Gastroesophageal sphincter (tissue), 3 donors: ENCODE measurements at regions not wholly inside any gene's neighbourhood (a gene's known extent, or its start where the extent isn't known, plus 50 kb on each side); places are given as distances from the start of the nearest gene placed in this dataset.

Experiments used
- EP300 ChIP-seq: sonication (generic); formaldehyde crosslinking; IDR thresholded peaks from one replicate; pipeline ENCODE4 v1.6.1; 2017; ENCODE audit warnings: antibody characterized with exemption, mild to moderate bottlenecking
- POLR2A ChIP-seq, 2 donors: fragments of 450-650 bp; IDR thresholded peaks; one replicate each; pipeline ENCODE4 v1.6.1; 2017; ENCODE audit warnings: antibody characterized with exemption in 2 of 2, mild to moderate bottlenecking in 2 of 2, moderate library complexity in 1 of 2
- TF ChIP-seq, protein P1 (sequence below), 4 experiments: fragments of 200-600 bp in 2 of 4; fragments of 450-650 bp in 2 of 4; sonication (generic) in 1 of 4; IDR thresholded peaks; one replicate each; pipeline ENCODE4 v1.5.1; 2017 to 2019; ENCODE audit warnings: antibody characterized with exemption in 4 of 4, mild to moderate bottlenecking in 2 of 4, moderate library complexity in 2 of 4

DNA sequence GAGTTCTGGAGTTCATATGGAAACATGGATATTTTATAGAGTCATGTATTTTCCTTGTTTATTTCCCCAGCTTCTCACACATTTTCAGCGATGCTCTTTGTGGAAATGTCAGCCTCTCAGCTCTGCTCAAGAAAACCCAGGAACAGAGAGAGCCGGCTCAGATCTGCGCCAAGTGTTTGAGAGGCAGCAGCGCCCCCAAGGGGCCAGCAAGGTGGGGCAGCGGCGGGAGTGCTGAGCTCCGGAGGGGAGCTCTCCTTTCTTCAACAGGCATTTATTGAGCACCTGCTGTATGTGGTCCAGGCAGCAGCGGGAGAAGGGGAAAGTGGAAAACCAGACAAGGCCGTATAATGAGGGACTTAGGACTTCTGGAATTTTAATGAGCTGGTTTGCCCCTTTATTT, 421.1 kb upstream of the C16orf82 start:
- TF ChIP-seq, protein P1, sequence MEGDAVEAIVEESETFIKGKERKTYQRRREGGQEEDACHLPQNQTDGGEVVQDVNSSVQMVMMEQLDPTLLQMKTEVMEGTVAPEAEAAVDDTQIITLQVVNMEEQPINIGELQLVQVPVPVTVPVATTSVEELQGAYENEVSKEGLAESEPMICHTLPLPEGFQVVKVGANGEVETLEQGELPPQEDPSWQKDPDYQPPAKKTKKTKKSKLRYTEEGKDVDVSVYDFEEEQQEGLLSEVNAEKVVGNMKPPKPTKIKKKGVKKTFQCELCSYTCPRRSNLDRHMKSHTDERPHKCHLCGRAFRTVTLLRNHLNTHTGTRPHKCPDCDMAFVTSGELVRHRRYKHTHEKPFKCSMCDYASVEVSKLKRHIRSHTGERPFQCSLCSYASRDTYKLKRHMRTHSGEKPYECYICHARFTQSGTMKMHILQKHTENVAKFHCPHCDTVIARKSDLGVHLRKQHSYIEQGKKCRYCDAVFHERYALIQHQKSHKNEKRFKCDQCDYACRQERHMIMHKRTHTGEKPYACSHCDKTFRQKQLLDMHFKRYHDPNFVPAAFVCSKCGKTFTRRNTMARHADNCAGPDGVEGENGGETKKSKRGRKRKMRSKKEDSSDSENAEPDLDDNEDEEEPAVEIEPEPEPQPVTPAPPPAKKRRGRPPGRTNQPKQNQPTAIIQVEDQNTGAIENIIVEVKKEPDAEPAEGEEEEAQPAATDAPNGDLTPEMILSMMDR (IDR thresholded peaks at IDR 0.05): peak in 1 of 4 experiments; percentile 28
- TF ChIP-seq EP300: no peak
- TF ChIP-seq POLR2A (IDR thresholded peaks at IDR 0.05): no peak
